Peyer's patch (tissue), 4 donors: ENCODE measurements at regions not wholly inside any gene's neighbourhood (a gene's known extent, or its start where the extent isn't known, plus 50 kb on each side); places are given as distances from the start of the nearest gene placed in this dataset.

Experiments
- POLR2A ChIP-seq, 2 donors: fragments of 450-650 bp; IDR thresholded peaks; one replicate each; pipeline ENCODE4 v1.5.1; 2017; ENCODE audit warnings: antibody characterized with exemption in 2 of 2, mild to moderate bottlenecking in 2 of 2, moderate library complexity in 2 of 2
- TF ChIP-seq, protein P1 (sequence below), 6 experiments: fragments of 450-650 bp in 4 of 6; fragments of 200-600 bp in 2 of 6; sonication (generic) in 1 of 6; IDR thresholded peaks; one replicate each; pipeline ENCODE4 v1.5.1; 2017 to 2019; ENCODE audit warnings: antibody characterized with exemption in 6 of 6, mild to moderate bottlenecking in 3 of 6, moderate library complexity in 1 of 6

DNA sequence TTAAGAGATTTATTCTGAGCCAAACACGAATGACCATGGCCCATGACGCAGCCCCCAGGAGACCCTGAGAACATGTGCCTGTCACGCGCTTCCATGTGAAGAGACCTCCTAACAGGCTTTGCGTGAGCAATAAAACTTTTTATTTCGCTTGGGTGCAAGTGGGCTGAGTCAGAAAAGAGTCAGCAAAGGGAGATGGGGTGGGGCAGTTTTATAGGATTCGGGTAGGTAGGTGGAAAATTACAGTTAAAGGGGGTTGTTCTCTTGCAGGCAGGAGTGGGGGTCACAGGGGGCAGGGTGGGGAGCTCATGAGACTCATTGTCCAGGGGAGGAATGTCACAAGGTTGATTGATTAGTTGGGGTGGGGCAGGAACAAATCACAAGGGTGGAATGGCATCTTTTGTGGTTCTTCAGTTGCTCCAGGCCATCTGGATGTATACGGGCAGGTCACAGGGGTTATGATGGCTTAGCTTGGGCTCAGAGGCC is 77.2 kb upstream of the FTH1 start:
- TF ChIP-seq POLR2A (IDR thresholded peaks at IDR 0.05), result no peak
- TF ChIP-seq, protein P1, sequence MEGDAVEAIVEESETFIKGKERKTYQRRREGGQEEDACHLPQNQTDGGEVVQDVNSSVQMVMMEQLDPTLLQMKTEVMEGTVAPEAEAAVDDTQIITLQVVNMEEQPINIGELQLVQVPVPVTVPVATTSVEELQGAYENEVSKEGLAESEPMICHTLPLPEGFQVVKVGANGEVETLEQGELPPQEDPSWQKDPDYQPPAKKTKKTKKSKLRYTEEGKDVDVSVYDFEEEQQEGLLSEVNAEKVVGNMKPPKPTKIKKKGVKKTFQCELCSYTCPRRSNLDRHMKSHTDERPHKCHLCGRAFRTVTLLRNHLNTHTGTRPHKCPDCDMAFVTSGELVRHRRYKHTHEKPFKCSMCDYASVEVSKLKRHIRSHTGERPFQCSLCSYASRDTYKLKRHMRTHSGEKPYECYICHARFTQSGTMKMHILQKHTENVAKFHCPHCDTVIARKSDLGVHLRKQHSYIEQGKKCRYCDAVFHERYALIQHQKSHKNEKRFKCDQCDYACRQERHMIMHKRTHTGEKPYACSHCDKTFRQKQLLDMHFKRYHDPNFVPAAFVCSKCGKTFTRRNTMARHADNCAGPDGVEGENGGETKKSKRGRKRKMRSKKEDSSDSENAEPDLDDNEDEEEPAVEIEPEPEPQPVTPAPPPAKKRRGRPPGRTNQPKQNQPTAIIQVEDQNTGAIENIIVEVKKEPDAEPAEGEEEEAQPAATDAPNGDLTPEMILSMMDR (IDR thresholded peaks at IDR 0.05), result no peak
